ENCODE measurements at regions not wholly inside any gene's neighbourhood (a gene's known extent, or its start where the extent isn't known, plus 50 kb on each side); places are given as distances from the start of the nearest gene placed in this dataset.
"Not testable (repeated sequence)": the region's sequence is repeated elsewhere in the genome, so short reads cannot be mapped to it uniquely, and the experiment has no call there.

GRCh38 chr15:70574325-70574724, 189.0 kb downstream of the UACA start:
- not testable (repeated sequence) for TF ChIP-seq CTCF (IDR thresholded peaks at IDR 0.05; ENCODE audit: low read depth, low read length); POLR2A (IDR thresholded peaks at IDR 0.05; ENCODE audit: extremely low read depth, insufficient read length); MAX (IDR thresholded peaks at IDR 0.05; ENCODE audit: low read depth, low read length); MYC (IDR thresholded peaks at IDR 0.05; ENCODE audit: low read depth, low read length)
